Tibial artery (tissue), 4 donors: ENCODE measurements at regions not wholly inside any gene's neighbourhood (a gene's known extent, or its start where the extent isn't known, plus 50 kb on each side); places are given as distances from the start of the nearest gene placed in this dataset.
A peak's percentile ranks its signal among the peaks of the same experiment; 100 is the strongest.
"Not testable (repeated sequence)": the region's sequence is repeated elsewhere in the genome, so short reads cannot be mapped to it uniquely, and the experiment has no call there.

Source experiments
- DNase-seq, 2 donors: peaks; one replicate each; pipeline ENCODE4 v3.0.0-alpha.2; 2019
- H3K27ac ChIP-seq, 2 donors: fragments of 200-600 bp; sonication (generic) in 1 of 2; 1 replicate in 1 of 2; 2 replicates in 1 of 2; pipeline ENCODE4 v1.5.1; 2018 to 2019; ENCODE audit warnings: mild to moderate bottlenecking in 1 of 2
- H3K27me3 ChIP-seq, 2 donors: fragments of 200-600 bp; sonication (generic) in 1 of 2; one replicate each; pipeline versions ENCODE4 v1.5.1 to v1.6.0; 2016 to 2019
- H3K36me3 ChIP-seq, 3 donors: fragments of 200-600 bp; sonication (generic) in 2 of 3; one replicate each; pipeline ENCODE4 v1.5.1; 2016 to 2019; ENCODE audit warnings: mild to moderate bottlenecking in 2 of 3
- H3K4me1 ChIP-seq, 4 donors: fragments of 200-600 bp; sonication (generic) in 2 of 4; 1 replicate in 3 of 4; 2 replicates in 1 of 4; pipeline ENCODE4 v1.5.1; 2016 to 2019
- H3K4me3 ChIP-seq, 2 donors: fragments of 200-600 bp; sonication (generic) in 1 of 2; 1 replicate in 1 of 2; 2 replicates in 1 of 2; pipeline ENCODE4 v1.5.1; 2018 to 2019; ENCODE audit warnings: mild to moderate bottlenecking in 2 of 2
- H3K9me3 ChIP-seq, 3 donors: fragments of 200-600 bp; sonication (generic) in 1 of 3; one replicate each; pipeline ENCODE4 v1.5.1; 2016 to 2019
- intact Hi-C: fragments of 100-400 bp; cut with DNase I; formaldehyde crosslinking; loops from one replicate; pipeline ENCODE4 v1.15.0; 2023; ENCODE audit warnings: low total_unique reads
- TF ChIP-seq, protein P1 (sequence below), 2 experiments: fragments of 200-600 bp in 1 of 2; fragments of 450-650 bp in 1 of 2; IDR thresholded peaks; one replicate each; pipeline ENCODE4 v1.5.1; 2017 to 2019; ENCODE audit warnings: antibody characterized with exemption in 2 of 2, mild to moderate bottlenecking in 1 of 2, moderate library complexity in 1 of 2

DNA sequence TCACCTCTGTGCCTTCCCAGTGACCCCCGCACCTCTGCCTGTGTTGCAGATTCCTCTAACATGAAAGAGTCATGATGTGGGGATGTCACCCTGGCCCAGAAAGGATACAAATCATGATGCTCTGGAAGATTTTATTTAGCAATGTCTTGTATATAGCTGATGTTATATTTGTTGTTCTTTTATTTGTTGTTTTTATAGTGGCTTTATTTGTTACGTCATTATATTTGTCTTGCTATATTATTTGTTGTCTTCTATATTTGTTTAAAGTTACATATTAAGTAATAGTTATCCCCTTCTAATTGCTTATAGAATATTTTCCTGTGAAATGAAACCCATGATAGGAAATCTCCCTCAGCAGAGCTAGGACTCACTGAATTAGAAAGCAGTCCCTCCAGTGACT lies 1149.2 kb downstream of the UQCRFS1 start:
- H3K4me1 ChIP-seq: no peaks in the 10 kb centered on the region
- TF ChIP-seq, protein P1, sequence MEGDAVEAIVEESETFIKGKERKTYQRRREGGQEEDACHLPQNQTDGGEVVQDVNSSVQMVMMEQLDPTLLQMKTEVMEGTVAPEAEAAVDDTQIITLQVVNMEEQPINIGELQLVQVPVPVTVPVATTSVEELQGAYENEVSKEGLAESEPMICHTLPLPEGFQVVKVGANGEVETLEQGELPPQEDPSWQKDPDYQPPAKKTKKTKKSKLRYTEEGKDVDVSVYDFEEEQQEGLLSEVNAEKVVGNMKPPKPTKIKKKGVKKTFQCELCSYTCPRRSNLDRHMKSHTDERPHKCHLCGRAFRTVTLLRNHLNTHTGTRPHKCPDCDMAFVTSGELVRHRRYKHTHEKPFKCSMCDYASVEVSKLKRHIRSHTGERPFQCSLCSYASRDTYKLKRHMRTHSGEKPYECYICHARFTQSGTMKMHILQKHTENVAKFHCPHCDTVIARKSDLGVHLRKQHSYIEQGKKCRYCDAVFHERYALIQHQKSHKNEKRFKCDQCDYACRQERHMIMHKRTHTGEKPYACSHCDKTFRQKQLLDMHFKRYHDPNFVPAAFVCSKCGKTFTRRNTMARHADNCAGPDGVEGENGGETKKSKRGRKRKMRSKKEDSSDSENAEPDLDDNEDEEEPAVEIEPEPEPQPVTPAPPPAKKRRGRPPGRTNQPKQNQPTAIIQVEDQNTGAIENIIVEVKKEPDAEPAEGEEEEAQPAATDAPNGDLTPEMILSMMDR (IDR thresholded peaks at IDR 0.05): no peak
- no peaks in the 10 kb centered on the region for H3K27me3 ChIP-seq
- no peak overlapping the region for H3K4me3 ChIP-seq
- no peak overlapping the region for H3K27ac ChIP-seq
- no peaks in the 10 kb centered on the region for H3K36me3 ChIP-seq
- intact Hi-C loops: no loop called here
- H3K9me3 ChIP-seq: peaks cover 0 to 6% (median 0%) of the 10 kb centered on the region in 3 donors
- no peak for DNase-seq

DNA sequence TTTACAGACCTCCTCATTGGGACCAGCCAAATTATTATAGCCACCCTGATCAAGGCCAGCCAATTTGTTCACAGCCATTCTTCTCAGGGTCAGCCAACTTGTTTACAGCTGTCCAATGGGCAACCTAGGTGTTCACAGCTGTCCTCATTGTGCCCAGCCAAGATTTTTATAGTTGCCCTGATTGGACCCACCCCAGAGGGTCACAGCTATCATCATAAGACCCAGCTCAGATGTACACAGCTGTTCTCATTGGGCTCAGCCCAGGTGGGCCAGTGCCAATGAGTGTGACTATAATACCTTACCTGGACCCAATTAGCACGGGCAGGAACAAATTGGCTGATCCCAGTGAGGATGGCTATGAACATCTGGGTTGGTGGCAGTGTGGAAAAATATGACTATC lies 1151.8 kb downstream of the UQCRFS1 start:
- no peak for DNase-seq
- no peak overlapping the region for H3K4me3 ChIP-seq
- TF ChIP-seq, protein P1 (IDR thresholded peaks at IDR 0.05): no peak
- intact Hi-C loops: no loop called here
- H3K4me1 ChIP-seq: no peaks in the 10 kb centered on the region
- peaks cover 0 to 18% (median 0%) of the 10 kb centered on the region in 3 donors for H3K9me3 ChIP-seq
- no peaks in the 10 kb centered on the region for H3K27me3 ChIP-seq
- H3K27ac ChIP-seq: no peak overlapping the region
- no peaks in the 10 kb centered on the region for H3K36me3 ChIP-seq

DNA sequence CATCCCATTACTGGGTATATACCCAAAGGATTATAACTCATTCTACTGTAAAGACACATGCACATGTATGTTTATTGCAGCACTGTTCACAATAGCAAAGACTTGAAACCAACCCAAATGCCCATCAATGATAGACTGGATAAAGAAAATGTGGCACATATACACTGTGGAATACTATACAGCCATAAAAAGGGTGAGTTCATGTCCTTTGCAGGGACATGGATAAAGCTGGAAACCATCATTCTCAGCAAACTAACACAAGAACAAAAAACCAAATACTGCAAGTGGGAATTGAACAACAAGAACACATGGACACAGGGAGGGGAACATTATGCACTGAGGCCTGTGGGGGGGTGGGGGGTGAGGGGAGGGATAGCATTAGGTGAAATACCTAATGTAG lies 1155.9 kb downstream of the UQCRFS1 start:
- H3K36me3 ChIP-seq, H3K27ac ChIP-seq, H3K4me3 ChIP-seq, intact Hi-C loops, H3K27me3 ChIP-seq, H3K4me1 ChIP-seq, DNase-seq: not testable (repeated sequence)
- peaks cover 0 to 18% (median 0%) of the 10 kb centered on the region in 3 donors for H3K9me3 ChIP-seq

DNA sequence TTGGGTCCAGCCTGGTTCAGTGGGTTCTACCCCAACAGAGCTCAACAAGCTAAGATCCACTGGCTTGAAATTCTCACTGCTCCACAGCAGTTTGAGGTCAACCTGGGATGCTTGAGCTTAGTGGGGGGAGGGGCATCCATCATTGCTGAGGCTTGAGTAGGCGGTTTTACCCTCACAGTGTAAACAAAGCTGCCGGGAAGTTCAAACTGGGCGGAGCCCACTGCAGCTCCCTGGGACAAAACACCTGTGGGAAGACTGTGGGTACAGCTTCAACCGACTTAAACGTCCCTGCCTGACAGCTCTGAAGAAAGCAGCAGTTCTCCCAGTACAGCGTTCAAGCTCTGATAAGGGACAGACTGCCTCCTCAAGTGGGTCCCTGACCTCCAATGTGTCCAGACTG lies 1161.9 kb downstream of the UQCRFS1 start:
- TF ChIP-seq, protein P1 (IDR thresholded peaks at IDR 0.05): no peak
- intact Hi-C loops: no loop called here
- Histone ChIP-seq H3K36me3 (no peaks in the 10 kb centered on the region), H3K27me3 (no peaks in the 10 kb centered on the region), H3K4me1 (no peaks in the 10 kb centered on the region), H3K9me3 (peaks cover 0 to 5% (median 0%) of the 10 kb centered on the region in 3 donors), H3K27ac (no peak overlapping the region), H3K4me3 (no peak overlapping the region)
- no peak for DNase-seq

DNA sequence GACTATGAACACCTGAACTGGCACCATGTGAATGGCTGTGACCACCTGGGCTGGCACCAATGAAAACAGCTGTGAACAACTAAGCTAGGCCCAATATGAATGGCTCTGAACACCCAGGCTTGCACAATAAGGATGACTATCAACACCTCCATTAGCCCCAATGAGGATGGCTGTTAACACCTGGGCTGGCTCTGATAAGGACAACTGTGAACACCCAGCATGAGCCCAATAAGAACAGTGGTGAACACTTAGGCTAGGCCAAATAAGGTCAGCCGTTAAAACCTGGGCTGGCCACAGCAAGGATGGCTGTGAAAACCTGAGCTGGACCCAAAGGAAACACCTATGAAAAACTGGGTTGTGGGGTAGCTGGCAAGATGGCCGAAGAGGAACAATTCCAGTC lies 1163.1 kb downstream of the UQCRFS1 start:
- TF ChIP-seq, protein P1 (IDR thresholded peaks at IDR 0.05): no peak
- H3K4me3 ChIP-seq: no peak overlapping the region
- H3K27ac ChIP-seq: no peak overlapping the region
- H3K27me3 ChIP-seq: no peaks in the 10 kb centered on the region
- peaks cover 0 to 5% (median 0%) of the 10 kb centered on the region in 3 donors for H3K9me3 ChIP-seq
- no peaks in the 10 kb centered on the region for H3K4me1 ChIP-seq
- DNase-seq: no peak
- no peaks in the 10 kb centered on the region for H3K36me3 ChIP-seq
- intact Hi-C loops: no loop called here

DNA sequence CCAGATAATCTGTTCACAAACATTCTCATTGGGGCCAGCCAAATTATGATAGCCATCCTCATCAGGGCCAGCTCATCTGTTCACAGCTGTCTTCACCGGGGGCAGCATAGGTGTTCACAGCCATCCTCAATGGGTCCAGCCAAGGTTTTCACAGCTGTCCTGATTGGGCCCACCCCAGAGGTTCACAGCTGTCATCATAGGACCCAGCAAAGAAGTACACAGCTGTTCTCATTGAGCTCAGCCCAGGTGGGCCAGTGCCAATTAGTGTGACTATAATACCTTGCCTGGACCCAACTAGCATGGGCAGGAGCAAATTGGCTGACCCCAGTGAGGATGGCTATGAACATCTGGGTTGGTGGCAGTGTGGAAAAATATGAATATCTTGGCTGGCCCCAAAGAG lies 1166.0 kb downstream of the UQCRFS1 start:
- no peaks in the 10 kb centered on the region for H3K36me3 ChIP-seq
- DNase-seq: peak in 1 of 2 donors; percentile 13
- TF ChIP-seq, protein P1 (IDR thresholded peaks at IDR 0.05): no peak
- no peak overlapping the region for H3K4me3 ChIP-seq
- H3K27ac ChIP-seq: no peak overlapping the region
- no peaks in the 10 kb centered on the region for H3K27me3 ChIP-seq
- H3K4me1 ChIP-seq: no peaks in the 10 kb centered on the region
- peaks cover 0 to 12% (median 0%) of the 10 kb centered on the region in 3 donors for H3K9me3 ChIP-seq
- intact Hi-C loops: no loop called here
